ENCODE measurements at regions not wholly inside any gene's neighbourhood (a gene's known extent, or its start where the extent isn't known, plus 50 kb on each side); places are given as distances from the start of the nearest gene placed in this dataset.

DNA sequence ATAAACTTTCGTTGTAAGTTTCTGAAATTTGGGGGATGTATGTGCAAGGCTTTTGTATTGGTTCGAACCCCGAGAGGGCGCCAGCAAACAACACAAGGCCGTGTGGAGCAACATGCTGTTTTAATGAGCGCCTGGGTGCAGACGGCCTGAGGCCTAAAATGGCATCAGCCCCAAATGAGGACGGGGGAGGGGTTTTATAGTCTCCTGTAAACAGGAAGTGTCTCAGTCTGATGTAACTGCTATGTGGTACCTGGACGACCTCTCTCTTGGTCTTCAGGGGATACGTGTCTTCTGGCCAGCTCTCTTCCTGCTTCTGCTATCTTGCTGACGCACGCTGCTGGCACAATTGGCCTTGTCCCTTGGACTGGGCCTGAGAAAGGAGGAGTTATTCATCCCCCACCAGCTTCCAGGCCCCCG is 1348.0 kb downstream of the ADGRL3 start:
- DNase-seq (ENCODE audit: extremely low read depth, low read depth), result no peak
- TF ChIP-seq CTCF (IDR thresholded peaks at IDR 0.05; ENCODE audit: low read depth, low read length, missing control alignments), result no peak
- H3K4me3 ChIP-seq (replicated peaks; ENCODE audit: low read depth, low read length), result no peak overlapping the region

DNA sequence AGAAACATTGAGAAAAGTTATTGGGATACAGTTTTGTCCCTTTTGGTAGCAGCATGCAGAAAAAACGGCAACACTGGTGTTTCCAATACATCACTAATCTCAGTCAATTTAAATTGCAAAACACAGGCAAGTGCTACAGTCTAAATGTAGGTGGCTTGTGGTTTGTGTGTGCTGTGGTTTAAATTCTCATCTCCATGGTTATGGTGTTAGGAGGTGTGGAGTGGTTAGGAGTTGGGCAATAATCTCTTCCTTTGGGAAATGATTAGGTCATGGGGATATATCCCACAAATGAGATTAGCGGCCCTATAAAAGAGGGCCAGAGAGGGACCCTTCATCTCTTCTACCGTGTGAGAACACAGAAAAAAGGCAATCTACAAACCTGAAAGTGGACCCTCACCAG is 1344.3 kb downstream of the ADGRL3 start:
- H3K4me3 ChIP-seq (replicated peaks; ENCODE audit: low read depth, low read length), result no peak overlapping the region
- DNase-seq (ENCODE audit: extremely low read depth, low read depth), result no peak
- TF ChIP-seq CTCF (IDR thresholded peaks at IDR 0.05; ENCODE audit: low read depth, low read length, missing control alignments), result no peak

- no peak for TF ChIP-seq CTCF (IDR thresholded peaks at IDR 0.05; ENCODE audit: low read depth, low read length, missing control alignments)
- DNase-seq (ENCODE audit: extremely low read depth, low read depth), result no peak
- H3K4me3 ChIP-seq (replicated peaks; ENCODE audit: low read depth, low read length), result no peak overlapping the region
Measured at GRCh38 chr4:62543002-62543401, 1342.9 kb downstream of the ADGRL3 start.

DNA sequence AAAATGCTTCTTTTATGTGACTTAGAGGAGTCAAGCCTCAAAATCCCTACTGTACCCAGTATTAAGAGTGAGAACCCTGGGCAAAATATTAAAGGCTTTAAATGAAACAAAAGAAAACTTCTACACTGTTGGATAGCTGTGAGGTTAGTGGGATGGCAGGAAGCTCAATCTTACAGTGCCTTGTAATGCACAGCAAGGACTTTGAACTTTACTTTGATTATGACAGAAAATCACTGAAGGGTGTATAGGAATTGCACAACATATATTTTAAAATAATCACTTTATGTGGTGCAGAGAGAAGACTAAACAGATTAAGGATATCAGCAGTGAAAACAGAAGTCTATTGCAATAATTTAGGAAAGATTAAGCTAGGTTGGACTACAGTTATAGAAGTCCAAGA is 1333.4 kb downstream of the ADGRL3 start:
- no peak overlapping the region for H3K4me3 ChIP-seq (replicated peaks; ENCODE audit: low read depth, low read length)
- no peak for DNase-seq (ENCODE audit: extremely low read depth, low read depth)
- TF ChIP-seq CTCF (IDR thresholded peaks at IDR 0.05; ENCODE audit: low read depth, low read length, missing control alignments), result no peak

GRCh38 chr4:62531731-62532130 is 1331.6 kb downstream of the ADGRL3 start:
- DNase-seq (ENCODE audit: extremely low read depth, low read depth), result no peak
- no peak for TF ChIP-seq CTCF (IDR thresholded peaks at IDR 0.05; ENCODE audit: low read depth, low read length, missing control alignments)
- no peak overlapping the region for H3K4me3 ChIP-seq (replicated peaks; ENCODE audit: low read depth, low read length)

DNA sequence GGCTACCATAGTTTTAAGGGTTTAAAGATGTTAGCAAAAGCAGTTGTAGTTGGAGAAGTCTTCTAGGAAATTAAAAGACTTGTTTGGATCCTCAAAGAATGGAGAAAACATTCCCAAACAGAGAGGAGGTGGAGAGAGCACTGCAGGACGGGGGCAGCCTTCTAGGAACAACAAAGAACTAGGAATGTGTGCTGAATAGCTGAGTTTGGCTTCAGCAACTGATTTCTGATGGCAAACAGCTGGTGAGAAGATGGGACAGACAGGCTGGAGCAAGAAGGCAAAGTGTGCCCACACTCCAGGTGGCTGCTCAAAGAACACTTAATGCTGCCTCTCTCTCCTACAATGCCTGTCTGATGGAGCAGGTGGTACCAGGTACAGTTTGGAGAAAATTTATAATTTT is 1331.1 kb downstream of the ADGRL3 start:
- DNase-seq (ENCODE audit: extremely low read depth, low read depth), result no peak
- H3K4me3 ChIP-seq (replicated peaks; ENCODE audit: low read depth, low read length), result no peak overlapping the region
- no peak for TF ChIP-seq CTCF (IDR thresholded peaks at IDR 0.05; ENCODE audit: low read depth, low read length, missing control alignments)

- H3K4me3 ChIP-seq (replicated peaks; ENCODE audit: low read depth, low read length), result no peak overlapping the region
- no peak for DNase-seq (ENCODE audit: extremely low read depth, low read depth)
- TF ChIP-seq CTCF (IDR thresholded peaks at IDR 0.05; ENCODE audit: low read depth, low read length, missing control alignments), result no peak
Measured at GRCh38 chr4:62528874-62529273, 1328.7 kb downstream of the ADGRL3 start.
